HCT116 (cell line): ENCODE measurements at regions not wholly inside any gene's neighbourhood (a gene's known extent, or its start where the extent isn't known, plus 50 kb on each side); places are given as distances from the start of the nearest gene placed in this dataset.

ENCODE experiments used
- ATAC-seq: fragments of 200-7000 bp; cut with Tn5 transposase; 2 replicates; pipeline ENCODE4 v1.9.1; 2020; ENCODE audit warnings: mild to moderate bottlenecking, moderate library complexity
- BruUV-seq: library from RNA; stranded (reverse); fragments of 400-500 nt; replicated peaks from 2 replicates; lab custom pipeline; 2021; lab: Mats Ljungman, UMichigan
- CTCF ChIA-PET: fragments of 300-600 bp; sonication (Branson Sonifier 250); formaldehyde crosslinking; loops from one replicate; lab custom pipeline; 2021; ENCODE audit warnings: antibody characterized with exemption; lab: Charles Lee
- POLR2A ChIA-PET: fragments of 300-600, 350-600 bp; sonication (Branson Sonifier 250); formaldehyde crosslinking; loops from one replicate; lab custom pipeline; 2021; ENCODE audit warnings: antibody characterized with exemption; lab: Charles Lee
- RAD21 ChIA-PET, 2 experiments: fragments of 300-600 bp; sonication (Branson Sonifier 250); formaldehyde crosslinking; loops; one replicate each; lab custom pipeline; 2023; ENCODE audit warnings: low total read pairs in 2 of 2; ENCODE audit not compliant: uncharacterized antibody in 2 of 2, unreplicated experiment in 2 of 2, low non-redundant PET in 1 of 2; lab: Charles Lee
- DNase-seq: peaks from one replicate; pipeline ENCODE4 v3.0.0-alpha.2; 2010; ENCODE audit warnings: low read depth, low spot score
- H2AFZ ChIP-seq: fragments of 200-600 bp; shearing (Covaris generic), sonication (generic); 2 replicates; pipeline ENCODE4 v1.6.1; 2017; ENCODE audit warnings: low read depth, mixed run types, mixed read lengths, antibody characterized with exemption, low read length; ENCODE audit not compliant: poor library complexity, severe bottlenecking
- H3K27ac ChIP-seq: 2 replicates; pipeline ENCODE4 v1.5.1; 2012; ENCODE audit warnings: low read depth, low read length
- H3K27me3 ChIP-seq: fragments of 200-600 bp; sonication (generic); 2 replicates; pipeline ENCODE4 v1.6.1; 2016; ENCODE audit warnings: mixed run types, low read length, mixed read lengths; ENCODE audit not compliant: insufficient read depth
- H3K36me3 ChIP-seq, 2 experiments: fragments of 200-500 bp in 1 of 2; fragments of 200-600 bp in 1 of 2; sonication (Bioruptor generic) in 1 of 2; sonication (generic) in 1 of 2; 2 replicates each; pipeline versions ENCODE4 v1.5.1 to v1.6.1; 2014 to 2016; ENCODE audit warnings: low read length in 2 of 2, inconsistent platforms in 1 of 2, mixed read lengths in 1 of 2, mixed run types in 1 of 2; ENCODE audit not compliant: insufficient read depth in 2 of 2, control insufficient read depth in 1 of 2
- H3K4me1 ChIP-seq, 2 experiments: fragments of 200-600 bp in 1 of 2; sonication (generic) in 1 of 2; 2 replicates each; pipeline versions ENCODE4 v1.5.1 to v1.6.1; 2012 to 2017; ENCODE audit warnings: low read length in 2 of 2, inconsistent platforms in 1 of 2, mild to moderate bottlenecking in 1 of 2, mixed read lengths in 1 of 2, mixed run types in 1 of 2, moderate library complexity in 1 of 2; ENCODE audit not compliant: insufficient read depth in 2 of 2, control insufficient read depth in 1 of 2
- H3K4me2 ChIP-seq: fragments of 200-600 bp; sonication (generic); 2 replicates; pipeline ENCODE4 v1.6.1; 2017; ENCODE audit warnings: mixed run types, low read length, mixed read lengths
- H3K4me3 ChIP-seq, 2 experiments: fragments of 200-600 bp in 1 of 2; sonication (generic) in 1 of 2; replicated peaks in 1 of 2; 2 replicates each; pipeline ENCODE4 v1.5.1; 2011 to 2016; ENCODE audit warnings: low read length in 2 of 2, control low read depth in 1 of 2, low read depth in 1 of 2, mild to moderate bottlenecking in 1 of 2, mixed read lengths in 1 of 2, mixed run types in 1 of 2
- H3K79me2 ChIP-seq: fragments of 200-600 bp; sonication (generic); 2 replicates; pipeline ENCODE4 v1.6.1; 2017; ENCODE audit warnings: mild to moderate bottlenecking, mixed run types, low read length, moderate library complexity, mixed read lengths; ENCODE audit not compliant: insufficient read depth
- H3K9ac ChIP-seq: fragments of 200-600 bp; sonication (generic); 2 replicates; pipeline ENCODE4 v1.6.1; 2016; ENCODE audit warnings: low read length, mixed read lengths
- H3K9me2 ChIP-seq: fragments of 200-600 bp; sonication (generic), shearing (Covaris generic); 2 replicates; pipeline ENCODE4 v1.6.1; 2017; ENCODE audit warnings: mixed run types, mild to moderate bottlenecking, moderate library complexity; ENCODE audit not compliant: insufficient read depth
- H3K9me3 ChIP-seq, 2 experiments: fragments of 200-500 bp in 1 of 2; fragments of 200-600 bp in 1 of 2; sonication (Bioruptor generic) in 1 of 2; sonication (generic) in 1 of 2; 2 replicates each; pipeline ENCODE4 v1.6.1; 2014 to 2017; ENCODE audit warnings: low read length in 2 of 2, mixed read lengths in 2 of 2, inconsistent platforms in 1 of 2, low read depth in 1 of 2, mild to moderate bottlenecking in 1 of 2, mixed run types in 1 of 2, moderate library complexity in 1 of 2; ENCODE audit not compliant: control insufficient read depth in 1 of 2, insufficient read depth in 1 of 2
- H4K20me1 ChIP-seq: fragments of 200-600 bp; sonication (generic), shearing (Covaris generic); 2 replicates; pipeline ENCODE4 v1.6.1; 2017; ENCODE audit warnings: mixed run types, mild to moderate bottlenecking, moderate library complexity; ENCODE audit not compliant: insufficient read depth
- FOSL1 ChIP-seq: IDR thresholded peaks from 2 replicates; pipeline ENCODE4 v1.6.1; 2012; ENCODE audit warnings: low read depth
- MAX ChIP-seq: IDR thresholded peaks from 2 replicates; pipeline ENCODE4 v1.6.1; 2012
- POLR2A ChIP-seq: IDR thresholded peaks from 2 replicates; pipeline ENCODE4 v1.7.0; 2011; ENCODE audit warnings: borderline replicate concordance; ENCODE audit not compliant: insufficient read depth, insufficient read length; ENCODE audit errors: extremely low read depth
- REST ChIP-seq: IDR thresholded peaks from 2 replicates; pipeline ENCODE4 v1.6.1; 2012; ENCODE audit warnings: low read depth
- SIN3A ChIP-seq: IDR thresholded peaks from 2 replicates; pipeline ENCODE4 v1.6.1; 2012; ENCODE audit warnings: low read depth
- SRF ChIP-seq: IDR thresholded peaks from 2 replicates; pipeline ENCODE4 v1.6.1; 2012; ENCODE audit warnings: low read depth
- TCF7L2 ChIP-seq: IDR thresholded peaks from 2 replicates; pipeline ENCODE4 v1.7.0; 2011; ENCODE audit warnings: borderline replicate concordance, inconsistent platforms; ENCODE audit not compliant: insufficient read depth, insufficient read length; ENCODE audit errors: extremely low read depth
- YY1 ChIP-seq: IDR thresholded peaks from 2 replicates; pipeline ENCODE4 v1.6.1; 2011; ENCODE audit warnings: low read length, low read depth, moderate library complexity, mild to moderate bottlenecking; ENCODE audit not compliant: insufficient replicate concordance; ENCODE audit errors: extremely low read depth
- ZBTB33 ChIP-seq: IDR thresholded peaks from 2 replicates; pipeline ENCODE4 v1.6.1; 2011; ENCODE audit warnings: mild to moderate bottlenecking, low read length, moderate library complexity; ENCODE audit not compliant: insufficient replicate concordance; ENCODE audit errors: extremely low read depth
- intact Hi-C: fragments of 100-400 bp; cut with micrococcal nuclease; formaldehyde crosslinking; loops from 2 replicates; pipeline ENCODE4 v1.10.0; 2022

- POLR2A ChIA-PET: no interaction called here
- no peak overlapping the region for H2AFZ ChIP-seq
- H3K79me2 ChIP-seq: no peaks in the 10 kb centered on the region
- TF ChIP-seq SIN3A: no peak
- no peak for TF ChIP-seq FOSL1
- no peak for TF ChIP-seq YY1
- no peak for TF ChIP-seq TCF7L2
- TF ChIP-seq SRF: no peak
- no peak for TF ChIP-seq MAX
- no peak for TF ChIP-seq ZBTB33
- no peak for TF ChIP-seq POLR2A
- TF ChIP-seq REST: no peak
- RAD21 ChIA-PET: no interaction called here
- no peaks in the 10 kb centered on the region for H3K9me2 ChIP-seq
- no peak overlapping the region for H3K4me3 ChIP-seq
- intact Hi-C loops: no loop called here
- no peaks in the 10 kb centered on the region for H3K36me3 ChIP-seq
- 0 out of 2 replicates have a peak, but pooled peaks cover 7% of the 10 kb centered on the region for H3K27me3 ChIP-seq
- no peak overlapping the region for H3K9ac ChIP-seq
- H4K20me1 ChIP-seq: no peaks in the 10 kb centered on the region
- DNase-seq (no peak), ATAC-seq (no peak)
- no TSS peak for BruUV-seq
- peaks cover 0 to 10% of the 10 kb centered on the region in 2 experiments; a peak in 1 of 4 replicates for H3K9me3 ChIP-seq
- H3K4me2 ChIP-seq: no peak overlapping the region
- CTCF ChIA-PET: no interaction called here
- H3K27ac ChIP-seq: no peak overlapping the region
- H3K4me1 ChIP-seq: no peaks in the 10 kb centered on the region
Observed at GRCh38 chr13:111976474-111977178, 90.3 kb upstream of the SOX1 start.
